Osteocyte (in vitro differentiated cells): ENCODE measurements at regions not wholly inside any gene's neighbourhood (a gene's known extent, or its start where the extent isn't known, plus 50 kb on each side); places are given as distances from the start of the nearest gene placed in this dataset.

Experiments used
- DNase-seq: peaks from one replicate; pipeline ENCODE4 v3.0.0; 2021; ENCODE audit warnings: mixed read lengths; ENCODE audit not compliant: unreplicated experiment; ENCODE audit errors: extremely low spot score
- H3K27ac Mint-ChIP-seq: one replicate; pipeline ENCODE4 v1.8.0; 2021; ENCODE audit warnings: mild to moderate bottlenecking, mixed read lengths; ENCODE audit not compliant: unreplicated experiment
- H3K27me3 Mint-ChIP-seq: one replicate; pipeline ENCODE4 v1.8.0; 2021; ENCODE audit warnings: mixed read lengths; ENCODE audit not compliant: unreplicated experiment
- H3K36me3 Mint-ChIP-seq: one replicate; pipeline ENCODE4 v1.8.0; 2021; ENCODE audit warnings: mixed read lengths; ENCODE audit not compliant: unreplicated experiment
- H3K4me1 Mint-ChIP-seq: one replicate; pipeline ENCODE4 v1.8.0; 2021; ENCODE audit warnings: mixed read lengths; ENCODE audit not compliant: unreplicated experiment
- H3K4me3 Mint-ChIP-seq: one replicate; pipeline ENCODE4 v1.8.0; 2021; ENCODE audit warnings: mild to moderate bottlenecking, moderate library complexity, mixed read lengths; ENCODE audit not compliant: unreplicated experiment
- H3K9me3 Mint-ChIP-seq: one replicate; pipeline ENCODE4 v1.8.0; 2021; ENCODE audit warnings: mixed read lengths; ENCODE audit not compliant: unreplicated experiment
- TF ChIP-seq, protein P1 (sequence below): fragments of 200-600 bp; sonication (generic); IDR thresholded peaks from 2 replicates; pipeline ENCODE4 v1.5.0; 2021; ENCODE audit warnings: antibody characterized with exemption, mild to moderate bottlenecking, moderate library complexity

DNA sequence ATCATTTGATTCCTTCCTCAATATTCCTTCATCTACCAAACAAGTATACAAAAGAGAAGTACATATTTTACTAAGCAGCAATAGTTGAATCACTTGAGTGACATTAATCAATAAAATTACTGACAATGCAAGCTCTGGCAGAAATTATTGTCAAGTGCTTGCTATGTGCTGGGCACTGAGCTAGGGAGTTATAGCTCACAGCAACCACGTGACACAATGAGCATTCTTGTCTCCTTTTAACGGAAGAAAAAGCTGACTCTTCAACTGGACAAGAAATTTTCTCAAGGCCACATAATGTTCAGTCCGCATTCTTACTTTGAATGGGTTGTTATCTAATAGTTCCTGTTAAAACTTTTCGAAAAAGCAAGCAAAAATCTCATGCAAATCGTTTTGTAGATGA, 500.1 kb downstream of the PYDC2 start:
- Mint-ChIP-seq H3K4me3 (no peak overlapping the region), H3K36me3 (no peaks in the 10 kb centered on the region), H3K9me3 (no peaks in the 10 kb centered on the region), H3K27me3 (no peaks in the 10 kb centered on the region), H3K4me1 (peaks cover 3% of the 10 kb centered on the region), H3K27ac (no peak overlapping the region)
- TF ChIP-seq, protein P1, sequence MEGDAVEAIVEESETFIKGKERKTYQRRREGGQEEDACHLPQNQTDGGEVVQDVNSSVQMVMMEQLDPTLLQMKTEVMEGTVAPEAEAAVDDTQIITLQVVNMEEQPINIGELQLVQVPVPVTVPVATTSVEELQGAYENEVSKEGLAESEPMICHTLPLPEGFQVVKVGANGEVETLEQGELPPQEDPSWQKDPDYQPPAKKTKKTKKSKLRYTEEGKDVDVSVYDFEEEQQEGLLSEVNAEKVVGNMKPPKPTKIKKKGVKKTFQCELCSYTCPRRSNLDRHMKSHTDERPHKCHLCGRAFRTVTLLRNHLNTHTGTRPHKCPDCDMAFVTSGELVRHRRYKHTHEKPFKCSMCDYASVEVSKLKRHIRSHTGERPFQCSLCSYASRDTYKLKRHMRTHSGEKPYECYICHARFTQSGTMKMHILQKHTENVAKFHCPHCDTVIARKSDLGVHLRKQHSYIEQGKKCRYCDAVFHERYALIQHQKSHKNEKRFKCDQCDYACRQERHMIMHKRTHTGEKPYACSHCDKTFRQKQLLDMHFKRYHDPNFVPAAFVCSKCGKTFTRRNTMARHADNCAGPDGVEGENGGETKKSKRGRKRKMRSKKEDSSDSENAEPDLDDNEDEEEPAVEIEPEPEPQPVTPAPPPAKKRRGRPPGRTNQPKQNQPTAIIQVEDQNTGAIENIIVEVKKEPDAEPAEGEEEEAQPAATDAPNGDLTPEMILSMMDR = no peak
- DNase-seq = no peak

DNA sequence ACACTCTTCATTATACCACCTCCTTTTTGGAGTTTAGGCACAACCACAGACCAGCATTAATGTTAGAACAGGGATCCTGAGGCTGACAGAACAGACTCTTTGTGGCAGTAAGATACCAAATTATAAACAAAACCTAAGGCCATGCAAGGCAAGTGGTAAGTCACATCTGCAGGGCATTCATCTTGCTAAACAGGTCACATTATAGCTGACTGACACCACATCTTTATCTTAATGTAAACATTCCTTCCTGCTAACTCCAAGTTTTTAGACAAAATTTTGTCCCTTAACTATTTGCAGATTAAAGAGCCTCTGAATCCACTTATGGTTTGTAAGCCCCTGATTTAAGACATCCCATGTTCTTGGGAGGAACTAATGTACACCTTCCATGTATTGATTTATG, 500.6 kb downstream of the PYDC2 start:
- no peak overlapping the region for H3K27ac Mint-ChIP-seq
- H3K9me3 Mint-ChIP-seq = no peaks in the 10 kb centered on the region
- H3K4me3 Mint-ChIP-seq = no peak overlapping the region
- DNase-seq = no peak
- peaks cover 3% of the 10 kb centered on the region for H3K4me1 Mint-ChIP-seq
- TF ChIP-seq, protein P1 = no peak
- no peaks in the 10 kb centered on the region for H3K36me3 Mint-ChIP-seq
- H3K27me3 Mint-ChIP-seq = no peaks in the 10 kb centered on the region

DNA sequence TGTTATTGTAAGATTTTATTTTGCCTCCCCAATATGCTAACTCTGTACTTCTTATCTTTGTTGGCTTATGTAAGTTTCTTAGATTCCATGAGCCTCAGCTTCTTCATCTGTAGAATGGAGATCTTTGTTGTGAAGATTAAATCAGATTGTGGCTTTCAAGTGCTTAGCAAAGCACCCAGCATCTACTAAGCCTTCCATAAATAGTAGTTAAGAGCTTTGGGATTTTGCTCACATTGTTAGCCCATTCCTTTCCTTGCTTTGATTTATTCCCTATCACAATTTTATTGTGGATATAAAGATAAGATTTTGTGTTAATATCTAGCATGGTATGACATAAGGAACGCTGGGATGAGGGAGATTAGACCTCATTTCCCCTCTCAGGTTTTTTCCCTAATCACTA, 501.4 kb downstream of the PYDC2 start:
- H3K9me3 Mint-ChIP-seq = no peaks in the 10 kb centered on the region
- no peaks in the 10 kb centered on the region for H3K36me3 Mint-ChIP-seq
- H3K4me3 Mint-ChIP-seq = no peak overlapping the region
- DNase-seq = no peak
- no peaks in the 10 kb centered on the region for H3K27me3 Mint-ChIP-seq
- H3K4me1 Mint-ChIP-seq = peaks cover 3% of the 10 kb centered on the region
- TF ChIP-seq, protein P1 = no peak
- H3K27ac Mint-ChIP-seq = no peak overlapping the region

DNA sequence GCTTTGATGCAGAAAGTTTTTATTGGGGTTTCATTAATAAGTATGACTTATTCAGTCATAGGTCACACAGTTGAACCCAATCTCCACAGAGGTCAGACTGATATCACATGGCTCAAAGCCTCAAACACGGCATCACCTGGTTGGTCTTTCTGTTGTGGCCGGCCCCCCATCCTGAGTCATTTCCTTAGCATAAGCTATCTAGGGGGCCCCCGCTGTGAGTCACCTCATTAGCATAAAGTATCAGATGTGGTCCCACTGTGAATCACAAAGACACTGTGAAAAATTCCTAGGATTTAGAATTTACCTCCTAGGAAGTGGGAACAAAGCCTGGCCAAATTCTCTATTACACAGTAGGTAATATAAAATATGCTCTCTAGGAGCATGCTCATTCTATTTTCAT, 502.2 kb downstream of the PYDC2 start:
- TF ChIP-seq, protein P1 = no peak
- H3K27ac Mint-ChIP-seq = no peak overlapping the region
- H3K4me1 Mint-ChIP-seq = peaks cover 3% of the 10 kb centered on the region
- no peak for DNase-seq
- no peaks in the 10 kb centered on the region for H3K9me3 Mint-ChIP-seq
- H3K4me3 Mint-ChIP-seq = no peak overlapping the region
- no peaks in the 10 kb centered on the region for H3K27me3 Mint-ChIP-seq
- no peaks in the 10 kb centered on the region for H3K36me3 Mint-ChIP-seq

DNA sequence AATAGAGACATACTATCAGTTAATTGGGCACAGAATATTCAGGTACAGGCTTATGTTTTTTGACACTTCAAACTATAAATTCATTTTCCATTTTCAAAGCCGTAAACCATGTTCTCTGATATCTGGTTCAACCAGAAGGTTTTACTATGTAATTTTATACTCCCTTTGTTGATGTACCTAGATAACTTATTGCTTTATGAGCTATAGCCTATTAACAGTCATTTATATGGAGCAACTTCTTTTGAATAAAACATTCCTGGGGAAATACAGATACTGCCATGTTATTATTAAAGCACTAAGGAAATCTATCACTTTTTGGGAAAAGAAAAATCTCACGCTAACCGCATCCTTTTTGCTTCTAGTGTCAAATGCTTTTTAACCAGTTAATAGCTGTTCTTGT, 505.6 kb downstream of the PYDC2 start:
- Mint-ChIP-seq H3K4me3 (no peak overlapping the region), H3K27me3 (peaks cover 4% of the 10 kb centered on the region), H3K4me1 (no peaks in the 10 kb centered on the region), H3K27ac (no peak overlapping the region), H3K9me3 (no peaks in the 10 kb centered on the region), H3K36me3 (no peaks in the 10 kb centered on the region)
- TF ChIP-seq, protein P1 = no peak
- no peak for DNase-seq
